HFF-Myc (cell line): ENCODE measurements at regions not wholly inside any gene's neighbourhood (a gene's known extent, or its start where the extent isn't known, plus 50 kb on each side); places are given as distances from the start of the nearest gene placed in this dataset.

Experiments
- DNase-seq: peaks from one replicate; pipeline ENCODE4 v3.0.0-alpha.2; 2011; ENCODE audit warnings: low read depth; ENCODE audit errors: extremely low read depth
- H3K4me3 ChIP-seq: replicated peaks from 2 replicates; pipeline ENCODE4 v1.5.1; 2011; ENCODE audit warnings: low read depth, mild to moderate bottlenecking, control low read depth, low read length
- CTCF ChIP-seq: IDR thresholded peaks from 2 replicates; pipeline ENCODE4 v1.5.1; 2012; ENCODE audit warnings: mild to moderate bottlenecking, low read depth, low read length, control low read depth; ENCODE audit errors: missing control alignments

GRCh38 chr18:42635378-42636048 lies 480.0 kb downstream of the RIT2 start:
- H3K4me3 ChIP-seq: no peak overlapping the region
- TF ChIP-seq CTCF: no peak
- no peak for DNase-seq

- TF ChIP-seq CTCF: no peak
- no peak for DNase-seq
- no peak overlapping the region for H3K4me3 ChIP-seq
These were observed 479.2 kb downstream of the RIT2 start for GRCh38 chr18:42636309-42636708.

GRCh38 chr18:42640160-42640559 lies 475.3 kb downstream of the RIT2 start:
- no peak overlapping the region for H3K4me3 ChIP-seq
- no peak for DNase-seq
- TF ChIP-seq CTCF: no peak

- H3K4me3 ChIP-seq: no peak overlapping the region
- no peak for TF ChIP-seq CTCF
- no peak for DNase-seq
These were observed 473.5 kb downstream of the RIT2 start for GRCh38 chr18:42641996-42642395.

GRCh38 chr18:42644729-42645131 lies 470.8 kb downstream of the RIT2 start:
- no peak overlapping the region for H3K4me3 ChIP-seq
- DNase-seq: no peak
- no peak for TF ChIP-seq CTCF

GRCh38 chr18:42649331-42650035 lies 466.0 kb downstream of the RIT2 start:
- no peak for DNase-seq
- TF ChIP-seq CTCF: no peak
- no peak overlapping the region for H3K4me3 ChIP-seq
